Stimulated activated CD4-positive, alpha-beta T cell treated with anti-CD3 and anti-CD28 coated beads, Interleukin-15, amount 100 ng/mL, for 1 hour (primary cell): ENCODE measurements at regions not wholly inside any gene's neighbourhood (a gene's known extent, or its start where the extent isn't known, plus 50 kb on each side); places are given as distances from the start of the nearest gene placed in this dataset.
"Not testable (repeated sequence)": the region's sequence is repeated elsewhere in the genome, so short reads cannot be mapped to it uniquely, and the experiment has no call there.

Experiments
- DNase-seq, 2 donors: peaks; one replicate each; pipeline ENCODE4 v3.0.0-alpha.2; 2020; ENCODE audit warnings: low read depth in 1 of 2, low spot score in 1 of 2

GRCh38 chr14:38592764-38593442 is 337.0 kb upstream of the CLEC14A start:
- no peak for DNase-seq

- no peak for DNase-seq
Observed at GRCh38 chr14:38589747-38590350, 334.0 kb upstream of the CLEC14A start.

- DNase-seq: no peak
Observed at GRCh38 chr14:38583471-38583870, 327.6 kb upstream of the CLEC14A start.

- DNase-seq: no peak
Observed at GRCh38 chr14:38578278-38578681, 322.4 kb upstream of the CLEC14A start.

GRCh38 chr14:38567703-38568102 is 311.8 kb upstream of the CLEC14A start:
- no peak for DNase-seq

- no peak for DNase-seq
Observed at GRCh38 chr14:38561657-38562056, 305.8 kb upstream of the CLEC14A start.

- DNase-seq: no peak
Observed at GRCh38 chr14:38559711-38560110, 303.8 kb upstream of the CLEC14A start.

GRCh38 chr14:38557391-38557790 is 301.5 kb upstream of the CLEC14A start:
- DNase-seq: not testable (repeated sequence)

GRCh38 chr14:38556252-38556651 is 300.4 kb upstream of the CLEC14A start:
- DNase-seq: no peak

GRCh38 chr14:38554026-38554425 is 298.1 kb upstream of the CLEC14A start:
- DNase-seq: no peak

GRCh38 chr14:38553586-38553985 is 297.7 kb upstream of the CLEC14A start:
- DNase-seq: no peak

GRCh38 chr14:38549564-38549963 is 293.7 kb upstream of the CLEC14A start:
- DNase-seq: no peak

- no peak for DNase-seq
Observed at GRCh38 chr14:38547961-38548490, 292.1 kb upstream of the CLEC14A start.

- no peak for DNase-seq
Observed at GRCh38 chr14:38546932-38547551, 291.1 kb upstream of the CLEC14A start.

GRCh38 chr14:38544776-38545175 is 288.9 kb upstream of the CLEC14A start:
- no peak for DNase-seq

GRCh38 chr14:38543851-38544250 is 288.0 kb upstream of the CLEC14A start:
- not testable (repeated sequence) for DNase-seq

- not testable (repeated sequence) for DNase-seq
Observed at GRCh38 chr14:38538053-38538452, 282.2 kb upstream of the CLEC14A start.

GRCh38 chr14:38536376-38537038 is 280.6 kb upstream of the CLEC14A start:
- DNase-seq: no peak

GRCh38 chr14:38528582-38528981 is 272.7 kb upstream of the CLEC14A start:
- DNase-seq: no peak

- DNase-seq: no peak
Observed at GRCh38 chr14:38527502-38527878, 271.6 kb upstream of the CLEC14A start.

GRCh38 chr14:38526826-38527501 is 271.1 kb upstream of the CLEC14A start:
- DNase-seq: no peak
